Gastrocnemius medialis (tissue), 4 donors: ENCODE measurements at regions not wholly inside any gene's neighbourhood (a gene's known extent, or its start where the extent isn't known, plus 50 kb on each side); places are given as distances from the start of the nearest gene placed in this dataset.

ENCODE experiments used
- POLR2A ChIP-seq, 2 donors: fragments of 450-650 bp; IDR thresholded peaks; one replicate each; pipeline ENCODE4 v1.6.1; 2017; ENCODE audit warnings: antibody characterized with exemption in 2 of 2, mild to moderate bottlenecking in 2 of 2, moderate library complexity in 2 of 2
- TF ChIP-seq, protein P1 (sequence below), 5 experiments: fragments of 450-650 bp in 3 of 5; fragments of 200-600 bp in 2 of 5; sonication (generic) in 2 of 5; IDR thresholded peaks in 4 of 5; conservative IDR thresholded peaks in 1 of 5; 1 replicate in 4 of 5; 2 replicates in 1 of 5; pipeline ENCODE4 v1.5.1; 2016 to 2019; ENCODE audit warnings: antibody characterized with exemption in 5 of 5, mild to moderate bottlenecking in 3 of 5, moderate library complexity in 3 of 5

DNA sequence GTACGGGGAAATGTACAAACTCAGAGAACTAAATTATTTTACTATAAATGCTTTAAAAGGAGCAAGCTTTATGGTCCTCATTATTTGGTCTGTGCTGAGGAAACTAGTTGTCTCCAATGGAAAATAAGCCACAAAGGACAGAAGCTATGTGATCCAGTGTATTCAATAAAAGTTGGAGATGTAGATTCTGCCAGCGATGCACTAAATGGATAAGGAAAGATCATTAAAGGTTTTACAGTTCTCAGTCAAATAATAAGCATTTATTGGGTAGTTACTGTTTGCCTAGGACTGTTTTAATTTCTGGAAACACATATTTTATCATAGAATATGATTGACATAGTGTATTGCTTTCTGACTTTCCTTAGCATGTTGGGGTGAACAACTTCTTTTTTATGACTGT lies 458.9 kb upstream of the STXBP6 start:
- TF ChIP-seq, protein P1, sequence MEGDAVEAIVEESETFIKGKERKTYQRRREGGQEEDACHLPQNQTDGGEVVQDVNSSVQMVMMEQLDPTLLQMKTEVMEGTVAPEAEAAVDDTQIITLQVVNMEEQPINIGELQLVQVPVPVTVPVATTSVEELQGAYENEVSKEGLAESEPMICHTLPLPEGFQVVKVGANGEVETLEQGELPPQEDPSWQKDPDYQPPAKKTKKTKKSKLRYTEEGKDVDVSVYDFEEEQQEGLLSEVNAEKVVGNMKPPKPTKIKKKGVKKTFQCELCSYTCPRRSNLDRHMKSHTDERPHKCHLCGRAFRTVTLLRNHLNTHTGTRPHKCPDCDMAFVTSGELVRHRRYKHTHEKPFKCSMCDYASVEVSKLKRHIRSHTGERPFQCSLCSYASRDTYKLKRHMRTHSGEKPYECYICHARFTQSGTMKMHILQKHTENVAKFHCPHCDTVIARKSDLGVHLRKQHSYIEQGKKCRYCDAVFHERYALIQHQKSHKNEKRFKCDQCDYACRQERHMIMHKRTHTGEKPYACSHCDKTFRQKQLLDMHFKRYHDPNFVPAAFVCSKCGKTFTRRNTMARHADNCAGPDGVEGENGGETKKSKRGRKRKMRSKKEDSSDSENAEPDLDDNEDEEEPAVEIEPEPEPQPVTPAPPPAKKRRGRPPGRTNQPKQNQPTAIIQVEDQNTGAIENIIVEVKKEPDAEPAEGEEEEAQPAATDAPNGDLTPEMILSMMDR (IDR thresholded peaks at IDR 0.05 in 4 of 5, conservative IDR thresholded peaks at IDR 0.05 in 1 of 5): no peak
- no peak for TF ChIP-seq POLR2A (IDR thresholded peaks at IDR 0.05)
